GM19351 (cell line): ENCODE measurements at regions not wholly inside any gene's neighbourhood (a gene's known extent, or its start where the extent isn't known, plus 50 kb on each side); places are given as distances from the start of the nearest gene placed in this dataset.

Source experiments
- ATAC-seq: cut with Tn5 transposase; IDR thresholded peaks from one replicate; pipeline ENCODE4 v1.9.1; 2021; ENCODE audit warnings: mild to moderate bottlenecking, moderate library complexity; ENCODE audit not compliant: unreplicated experiment

GRCh38 chr7:138405496-138405895 is 54.6 kb upstream of the TRIM24 start:
- ATAC-seq: no peak

GRCh38 chr7:138407792-138408191 is 52.3 kb upstream of the TRIM24 start:
- ATAC-seq: no peak
